Activated naive CD8-positive, alpha-beta T cell (primary cell): ENCODE measurements at regions not wholly inside any gene's neighbourhood (a gene's known extent, or its start where the extent isn't known, plus 50 kb on each side); places are given as distances from the start of the nearest gene placed in this dataset.

Experiments
- H3K27ac Mint-ChIP-seq: one replicate; pipeline ENCODE4 v1.8.0; 2021; ENCODE audit warnings: mixed read lengths
- H3K27me3 Mint-ChIP-seq: one replicate; pipeline ENCODE4 v1.8.0; 2021; ENCODE audit warnings: mixed read lengths
- H3K36me3 Mint-ChIP-seq: one replicate; pipeline ENCODE4 v1.8.0; 2021; ENCODE audit warnings: mixed read lengths
- H3K4me1 Mint-ChIP-seq: one replicate; pipeline ENCODE4 v1.8.0; 2021; ENCODE audit warnings: low read depth, mixed read lengths
- H3K4me3 Mint-ChIP-seq: one replicate; pipeline ENCODE4 v1.8.0; 2021; ENCODE audit warnings: mild to moderate bottlenecking, mixed read lengths
- H3K9me3 Mint-ChIP-seq: one replicate; pipeline ENCODE4 v1.8.0; 2021; ENCODE audit warnings: low read depth, mixed read lengths

DNA sequence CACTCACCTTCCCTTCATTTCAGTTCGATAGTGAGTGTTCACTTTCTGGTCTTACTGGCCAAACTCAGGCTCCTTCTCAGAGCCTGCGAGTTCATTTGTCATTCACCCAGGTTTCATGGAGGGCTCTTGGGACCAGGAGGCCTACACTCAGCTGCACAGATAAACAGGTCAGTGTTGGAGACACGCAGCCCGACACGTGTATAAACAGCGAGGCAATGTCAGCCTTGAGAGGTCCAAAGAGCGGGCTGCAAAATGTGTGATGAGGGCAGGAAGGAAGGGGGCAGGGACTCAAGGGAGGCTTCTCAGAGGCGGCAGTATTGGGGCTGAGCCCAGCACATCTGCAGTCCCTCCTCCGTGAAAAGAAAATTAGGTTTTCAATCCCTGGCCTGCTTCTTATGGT, 82.6 kb upstream of the ZNF618 start:
- Mint-ChIP-seq H3K4me3 (no peak overlapping the region), H3K4me1 (no peaks in the 10 kb centered on the region), H3K27me3 (peaks cover 9% of the 10 kb centered on the region), H3K36me3 (no peaks in the 10 kb centered on the region), H3K27ac (no peak overlapping the region), H3K9me3 (no peaks in the 10 kb centered on the region)

DNA sequence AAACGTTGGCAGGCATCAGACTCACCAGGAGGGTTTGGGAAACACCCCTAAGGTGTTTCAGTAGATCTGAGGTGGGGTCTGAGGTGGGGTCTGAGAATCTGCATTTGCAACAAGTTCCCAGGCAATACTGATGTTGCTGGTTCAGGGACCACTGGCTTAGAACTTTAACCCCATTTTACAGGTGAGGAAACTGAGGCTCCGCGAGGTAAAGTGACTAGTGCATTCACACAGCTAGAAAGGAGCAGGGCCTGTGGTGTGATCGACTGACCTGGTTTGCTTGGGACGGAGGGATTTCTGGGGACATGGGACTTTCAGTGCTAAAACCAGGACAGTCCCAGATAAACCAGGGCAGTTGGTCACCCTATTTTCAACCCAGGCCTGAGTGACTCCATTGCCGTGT, 81.4 kb upstream of the ZNF618 start:
- no peaks in the 10 kb centered on the region for H3K4me1 Mint-ChIP-seq
- no peak overlapping the region for H3K27ac Mint-ChIP-seq
- no peaks in the 10 kb centered on the region for H3K9me3 Mint-ChIP-seq

DNA sequence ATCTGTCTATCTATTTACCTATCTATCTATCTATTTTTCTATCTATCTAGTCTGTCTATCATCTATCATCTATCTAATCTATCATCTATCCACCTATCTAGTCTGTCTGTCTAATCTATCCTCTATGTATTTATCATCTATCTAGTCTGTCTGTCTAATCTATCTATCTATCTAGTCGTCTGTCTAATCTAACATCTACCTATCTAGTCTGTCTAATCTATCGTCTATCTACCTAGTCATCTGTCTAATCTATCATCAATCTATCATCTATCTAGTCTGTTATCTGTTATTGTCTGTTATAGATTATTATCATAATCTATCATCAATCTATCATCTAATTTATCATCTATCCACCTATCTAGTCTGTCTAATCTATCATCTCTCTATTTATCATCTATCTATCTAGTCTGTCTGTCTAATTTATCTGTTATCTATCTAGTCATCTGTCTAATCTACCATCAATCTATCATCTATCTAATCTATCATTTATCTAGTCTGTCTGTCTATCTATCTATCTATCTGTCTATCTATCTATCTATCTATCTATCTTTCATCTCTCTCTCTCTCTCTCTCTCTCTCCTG, 80.2 kb upstream of the ZNF618 start:
- no peaks in the 10 kb centered on the region for H3K9me3 Mint-ChIP-seq
- no peak overlapping the region for H3K27ac Mint-ChIP-seq
- H3K27me3 Mint-ChIP-seq: peaks cover 5% of the 10 kb centered on the region
- no peaks in the 10 kb centered on the region for H3K4me1 Mint-ChIP-seq
- H3K4me3 Mint-ChIP-seq: no peak overlapping the region
- H3K36me3 Mint-ChIP-seq: no peaks in the 10 kb centered on the region

More for the DNA sequence above, 81.4 kb upstream of the ZNF618 start:
- H3K36me3 Mint-ChIP-seq: no peaks in the 10 kb centered on the region
- no peak overlapping the region for H3K4me3 Mint-ChIP-seq
- H3K27me3 Mint-ChIP-seq: peaks cover 9% of the 10 kb centered on the region

DNA sequence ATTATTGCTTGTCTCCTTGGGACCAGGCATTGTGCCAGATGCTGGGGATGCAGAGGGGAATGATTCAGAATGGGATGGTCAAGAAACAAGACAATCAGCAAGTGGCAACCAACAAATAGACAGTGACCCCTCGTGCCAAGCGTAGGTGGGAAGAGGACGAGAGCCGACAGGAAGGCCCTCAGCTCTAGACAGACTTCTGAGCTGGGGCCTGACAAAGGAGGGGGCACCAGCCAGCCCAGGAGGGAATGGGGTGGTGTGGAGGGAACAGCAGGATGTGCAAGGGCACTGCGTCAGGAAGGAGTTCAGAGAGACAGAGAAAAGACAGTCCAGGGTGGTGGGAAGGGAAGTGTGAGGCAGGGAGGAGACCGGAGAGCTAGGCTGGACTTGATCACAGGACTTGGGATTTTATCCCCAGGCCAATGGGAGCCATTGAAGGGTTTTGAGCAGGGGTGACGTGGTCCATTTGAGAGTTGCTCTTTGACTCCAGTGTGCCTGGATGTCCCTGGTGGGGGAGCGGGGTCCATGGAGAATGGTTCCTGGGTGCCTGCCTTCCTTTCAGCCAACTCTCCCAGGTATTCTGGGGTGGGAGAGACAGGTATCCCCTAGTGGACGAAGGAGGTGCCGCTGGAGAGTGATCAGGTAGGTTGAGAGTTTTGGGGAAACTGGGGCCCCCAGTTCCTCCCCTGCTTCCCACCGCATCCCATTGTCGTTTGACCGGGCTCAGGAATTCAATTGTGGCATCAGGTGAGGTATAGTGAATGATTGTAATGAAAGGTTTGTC, 79.3 kb upstream of the ZNF618 start:
- Mint-ChIP-seq H3K36me3 (no peaks in the 10 kb centered on the region), H3K4me1 (no peaks in the 10 kb centered on the region), H3K27me3 (peaks cover 5% of the 10 kb centered on the region), H3K4me3 (no peak overlapping the region), H3K9me3 (no peaks in the 10 kb centered on the region), H3K27ac (no peak overlapping the region)

- H3K9me3 Mint-ChIP-seq: no peaks in the 10 kb centered on the region
- no peaks in the 10 kb centered on the region for H3K4me1 Mint-ChIP-seq
- peaks cover 6% of the 10 kb centered on the region for H3K27me3 Mint-ChIP-seq
- H3K36me3 Mint-ChIP-seq: no peaks in the 10 kb centered on the region
- H3K27ac Mint-ChIP-seq: no peak overlapping the region
- no peak overlapping the region for H3K4me3 Mint-ChIP-seq
Measured at GRCh38 chr9:113798062-113799030, 77.8 kb upstream of the ZNF618 start.

- H3K4me1 Mint-ChIP-seq: no peaks in the 10 kb centered on the region
- H3K36me3 Mint-ChIP-seq: no peaks in the 10 kb centered on the region
- H3K27me3 Mint-ChIP-seq: peaks cover 6% of the 10 kb centered on the region
- H3K4me3 Mint-ChIP-seq: no peak overlapping the region
- H3K9me3 Mint-ChIP-seq: no peaks in the 10 kb centered on the region
- no peak overlapping the region for H3K27ac Mint-ChIP-seq
Measured at GRCh38 chr9:113800276-113800675, 75.8 kb upstream of the ZNF618 start.

- no peaks in the 10 kb centered on the region for H3K9me3 Mint-ChIP-seq
- peaks cover 4% of the 10 kb centered on the region for H3K27me3 Mint-ChIP-seq
- H3K27ac Mint-ChIP-seq: no peak overlapping the region
- no peaks in the 10 kb centered on the region for H3K36me3 Mint-ChIP-seq
- H3K4me1 Mint-ChIP-seq: no peaks in the 10 kb centered on the region
- no peak overlapping the region for H3K4me3 Mint-ChIP-seq
Measured at GRCh38 chr9:113803811-113804589, 72.1 kb upstream of the ZNF618 start.

GRCh38 chr9:113805486-113806132, 70.5 kb upstream of the ZNF618 start:
- no peaks in the 10 kb centered on the region for H3K9me3 Mint-ChIP-seq
- no peak overlapping the region for H3K27ac Mint-ChIP-seq
- no peaks in the 10 kb centered on the region for H3K36me3 Mint-ChIP-seq
- no peaks in the 10 kb centered on the region for H3K4me1 Mint-ChIP-seq
- H3K4me3 Mint-ChIP-seq: no peak overlapping the region
- peaks cover 5% of the 10 kb centered on the region for H3K27me3 Mint-ChIP-seq

GRCh38 chr9:113807173-113808061, 68.7 kb upstream of the ZNF618 start:
- Mint-ChIP-seq H3K4me3 (no peak overlapping the region), H3K27ac (no peak overlapping the region)

DNA sequence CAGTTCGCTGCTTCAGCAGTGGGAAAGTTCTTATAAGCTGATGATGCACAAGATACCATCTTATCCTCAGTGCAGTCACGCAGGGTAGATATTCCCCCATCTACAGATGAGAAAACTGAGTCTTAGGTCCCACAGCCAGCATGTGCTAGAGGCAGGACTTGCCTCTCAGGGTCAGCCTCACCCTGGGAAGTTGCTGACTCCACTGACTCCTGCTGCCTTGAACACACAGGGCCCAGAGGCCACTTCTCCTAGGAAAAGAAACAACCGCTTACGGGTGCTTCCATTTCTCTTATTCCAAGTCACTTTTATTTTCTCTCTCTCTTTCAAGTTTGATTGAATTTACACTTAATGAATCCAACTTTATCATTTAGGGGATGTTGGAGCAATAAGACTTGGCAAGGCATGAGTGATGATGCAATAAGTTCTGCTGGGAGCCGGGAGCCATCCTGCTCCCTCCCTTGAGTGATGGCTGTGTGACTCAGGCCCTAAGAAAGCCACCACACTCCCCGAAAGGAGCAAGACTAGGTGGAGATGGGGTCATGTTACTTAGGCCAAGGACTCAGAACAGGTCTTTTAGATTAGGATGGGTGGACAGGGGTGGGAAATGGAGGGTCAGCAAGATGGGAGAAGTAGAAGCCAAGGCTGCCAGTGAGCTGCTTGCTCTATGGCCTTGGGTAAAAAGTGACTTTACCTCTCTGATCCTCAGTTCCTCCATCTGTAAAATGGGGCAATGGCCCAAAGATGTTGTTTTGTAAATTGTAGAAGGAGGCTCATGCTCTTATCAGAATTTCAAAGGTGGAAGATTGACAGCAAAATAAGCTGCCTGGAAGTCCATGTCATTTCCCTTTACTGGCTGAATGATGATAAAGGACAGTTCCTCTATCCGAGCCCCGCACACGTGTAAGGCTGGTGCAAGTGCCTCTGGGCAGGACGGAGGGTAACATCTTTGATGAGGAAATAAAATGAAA, 67.4 kb upstream of the ZNF618 start:
- H3K27me3 Mint-ChIP-seq: peaks cover 18% of the 10 kb centered on the region
- no peaks in the 10 kb centered on the region for H3K9me3 Mint-ChIP-seq
- H3K4me1 Mint-ChIP-seq: no peaks in the 10 kb centered on the region
- no peak overlapping the region for H3K27ac Mint-ChIP-seq
- H3K4me3 Mint-ChIP-seq: no peak overlapping the region
- no peaks in the 10 kb centered on the region for H3K36me3 Mint-ChIP-seq

More at GRCh38 chr9:113807173-113808061, 68.7 kb upstream of the ZNF618 start:
- Mint-ChIP-seq H3K4me1 (no peaks in the 10 kb centered on the region), H3K27me3 (peaks cover 11% of the 10 kb centered on the region), H3K36me3 (no peaks in the 10 kb centered on the region), H3K9me3 (no peaks in the 10 kb centered on the region)

DNA sequence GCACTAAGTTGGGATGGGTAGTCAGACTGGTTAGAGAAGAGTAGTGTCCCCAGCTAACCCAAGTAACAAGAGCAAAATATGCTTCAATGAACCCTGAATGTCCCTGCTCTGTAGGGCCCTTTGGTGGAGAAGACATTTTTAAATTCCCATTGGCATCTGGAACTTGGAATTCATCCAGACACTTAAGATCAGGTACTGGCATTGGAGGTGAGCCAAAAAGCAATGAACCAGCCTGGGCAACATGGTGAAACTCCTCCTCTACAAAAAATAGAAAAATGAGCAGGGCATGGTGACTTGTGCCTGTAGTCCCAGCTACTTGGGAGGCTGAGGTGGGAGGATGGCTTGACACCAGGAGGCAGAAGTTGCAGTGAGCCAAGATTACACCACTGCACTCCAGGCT, 58.9 kb upstream of the ZNF618 start:
- peaks cover 29% of the 10 kb centered on the region for H3K27me3 Mint-ChIP-seq
- H3K4me1 Mint-ChIP-seq: no peaks in the 10 kb centered on the region

DNA sequence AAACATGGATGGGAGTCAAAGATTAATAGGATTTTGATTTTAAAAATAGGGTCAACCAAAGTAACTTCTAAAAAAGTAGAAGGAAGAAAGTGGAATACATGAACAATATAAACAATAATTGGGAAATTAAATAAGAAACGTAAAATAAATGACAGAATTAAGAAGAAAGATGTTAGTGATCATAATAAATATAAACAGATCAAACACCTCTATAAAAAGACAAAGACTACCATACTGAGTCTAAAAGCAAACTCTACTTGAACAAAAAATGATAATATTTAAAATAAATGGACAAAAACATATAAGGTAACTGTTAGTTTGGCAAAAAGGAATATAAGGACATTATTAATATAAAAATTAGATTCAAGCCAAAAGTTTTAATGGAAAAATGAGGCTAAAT, 57.7 kb upstream of the ZNF618 start:
- Mint-ChIP-seq H3K4me1 (no peaks in the 10 kb centered on the region), H3K27me3 (peaks cover 23% of the 10 kb centered on the region), H3K36me3 (no peaks in the 10 kb centered on the region), H3K9me3 (no peaks in the 10 kb centered on the region), H3K27ac (no peak overlapping the region), H3K4me3 (no peak overlapping the region)

More for the DNA sequence above, 58.9 kb upstream of the ZNF618 start:
- no peak overlapping the region for H3K27ac Mint-ChIP-seq
- H3K36me3 Mint-ChIP-seq: no peaks in the 10 kb centered on the region
- H3K9me3 Mint-ChIP-seq: no peaks in the 10 kb centered on the region
- no peak overlapping the region for H3K4me3 Mint-ChIP-seq
